ENCODE measurements at regions not wholly inside any gene's neighbourhood (a gene's known extent, or its start where the extent isn't known, plus 50 kb on each side); places are given as distances from the start of the nearest gene placed in this dataset.
"Not testable (repeated sequence)": the region's sequence is repeated elsewhere in the genome, so short reads cannot be mapped to it uniquely, and the experiment has no call there.

DNA sequence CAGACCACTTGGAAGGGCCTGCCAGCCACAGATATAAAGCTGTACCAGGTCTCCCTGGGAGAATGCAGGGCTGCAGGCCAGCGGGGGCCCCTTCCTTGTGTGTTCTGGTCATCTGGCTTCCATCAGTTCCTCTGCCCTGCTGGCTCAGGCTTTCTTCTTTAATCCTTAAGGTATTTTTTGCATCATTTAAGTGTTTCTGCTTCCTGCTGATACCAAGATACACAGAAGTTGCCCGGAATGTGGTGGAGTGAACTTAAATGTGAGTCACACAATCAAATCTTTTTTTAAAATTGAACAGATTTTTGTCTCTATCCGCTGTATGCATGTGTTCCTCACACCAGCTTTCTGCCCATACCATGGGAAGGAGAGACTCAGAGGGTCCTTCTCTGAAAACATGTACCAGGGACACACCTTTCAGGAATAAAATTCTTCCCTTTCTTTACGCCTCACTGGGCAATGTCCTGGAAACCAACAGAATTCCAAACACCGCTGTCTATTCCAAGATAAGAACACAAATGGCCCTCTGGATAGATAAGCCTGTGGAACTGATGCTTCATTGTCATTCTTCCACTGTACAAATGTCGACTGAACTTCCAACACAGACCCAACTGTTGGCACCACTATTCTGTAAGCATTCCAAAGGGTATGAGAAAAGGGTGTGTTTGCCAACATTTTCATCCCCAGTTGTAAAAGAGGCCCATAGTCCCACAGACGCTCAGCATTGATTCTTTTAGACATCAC is 206.2 kb upstream of the MYLIP start:
- no peak for DNase-seq

DNA sequence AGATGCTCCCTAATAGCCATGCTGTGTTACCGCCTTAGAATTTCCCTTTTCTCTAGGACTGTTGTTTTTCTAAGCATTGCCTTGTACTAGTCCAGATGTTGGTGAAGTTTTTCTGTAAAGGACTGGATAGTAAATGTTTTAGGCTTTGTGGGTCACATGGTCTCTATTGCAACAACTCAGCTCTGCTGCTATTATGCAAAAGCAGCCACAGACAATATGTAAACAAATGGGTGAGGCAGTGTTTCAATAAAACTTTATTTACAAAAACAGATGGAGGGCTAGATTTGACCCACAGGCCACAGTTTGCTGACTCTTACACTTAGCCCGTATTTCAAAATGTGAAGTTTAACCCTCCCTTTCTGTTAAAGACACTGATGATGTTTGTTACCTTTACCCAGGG is 207.6 kb upstream of the MYLIP start:
- no peak for DNase-seq

DNA sequence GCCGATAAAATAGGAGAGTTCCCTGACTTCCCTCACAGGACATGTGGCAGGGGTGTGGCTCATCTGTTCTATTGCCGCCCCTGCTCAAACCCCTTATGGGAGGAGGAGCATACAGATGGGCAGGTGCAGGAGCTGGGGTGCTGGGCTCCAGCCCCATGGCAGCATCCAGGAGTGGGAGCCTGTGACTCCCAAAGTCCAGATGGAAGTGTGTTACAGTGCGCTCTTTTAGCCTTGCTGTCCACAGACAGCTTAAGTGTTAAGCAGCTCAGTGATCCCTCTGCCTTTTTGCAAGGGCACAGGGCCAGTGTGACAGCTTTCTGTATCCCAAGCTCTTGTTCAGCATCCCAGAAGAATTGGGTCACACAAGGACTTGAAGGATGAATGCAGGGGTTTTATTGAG is 212.3 kb upstream of the MYLIP start:
- no peak for DNase-seq

DNA sequence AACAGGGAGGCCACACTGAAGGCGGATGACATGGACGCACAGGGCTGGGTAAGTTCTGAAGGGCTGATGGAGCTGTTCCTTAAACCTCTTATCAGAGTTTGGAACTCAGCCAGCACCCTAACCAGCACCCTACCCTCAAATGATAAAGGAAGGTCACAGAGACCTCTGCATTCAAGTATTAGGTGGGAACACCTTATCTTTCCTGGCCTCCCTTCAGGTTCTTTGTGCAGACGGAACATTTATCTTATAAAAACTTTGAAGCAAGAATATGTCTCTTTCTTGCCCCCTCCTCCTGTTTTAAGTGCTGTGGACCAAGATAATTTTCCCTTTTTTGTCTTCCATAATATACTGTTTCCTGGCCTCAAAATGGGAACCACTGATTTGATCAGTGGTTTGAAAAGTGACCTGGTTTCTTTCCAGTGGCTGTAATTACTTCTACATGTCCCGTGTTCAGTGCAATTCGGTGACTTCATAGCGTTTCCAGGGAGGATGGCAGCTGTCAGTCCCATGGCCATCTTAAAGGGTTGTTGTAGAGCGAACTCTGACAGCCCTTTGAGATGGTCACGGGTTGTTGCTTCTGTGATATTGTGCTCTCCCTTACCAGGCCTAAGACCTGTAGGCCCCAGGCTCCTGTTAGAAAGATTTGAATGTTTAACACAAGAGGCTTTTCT is 213.2 kb upstream of the MYLIP start:
- no peak for DNase-seq

DNA sequence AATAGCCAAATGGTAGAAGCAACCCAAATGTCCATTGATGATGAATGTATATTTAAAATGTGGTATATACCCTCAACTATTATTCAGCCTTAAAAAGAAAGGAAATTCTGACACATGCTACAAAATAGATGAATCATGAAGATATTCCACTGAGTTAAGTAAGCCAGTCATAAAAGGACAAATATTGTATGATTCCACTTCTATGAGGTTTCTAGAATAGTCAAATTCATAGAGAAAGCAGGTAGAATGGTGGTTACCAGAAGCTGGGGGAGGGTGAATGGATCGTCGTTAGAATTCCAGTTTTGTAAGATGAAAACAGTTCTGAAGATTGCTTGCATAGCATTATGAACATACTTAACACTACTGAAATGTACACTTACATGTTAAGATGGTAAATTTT is 214.3 kb upstream of the MYLIP start:
- no peak for DNase-seq

DNA sequence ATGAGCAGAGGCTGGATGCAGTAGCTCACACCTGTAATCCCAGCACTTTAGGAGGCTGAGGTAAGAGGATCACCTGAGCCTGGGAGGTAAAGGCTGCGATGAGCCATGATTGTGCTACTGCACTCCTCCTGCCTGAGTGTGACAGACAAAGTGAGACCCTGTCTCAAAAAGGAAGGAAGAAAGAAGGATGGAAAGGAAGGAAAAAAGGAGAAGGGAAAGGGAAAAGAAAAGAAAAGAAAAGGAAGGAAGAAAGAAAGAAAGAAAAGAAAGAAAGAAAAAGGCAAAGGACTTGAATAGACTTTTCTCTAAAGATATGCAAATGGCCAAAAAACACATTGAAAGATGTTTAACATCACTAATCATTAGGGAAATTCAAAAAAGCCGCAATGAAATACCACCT is 215.3 kb upstream of the MYLIP start:
- no peak for DNase-seq

DNA sequence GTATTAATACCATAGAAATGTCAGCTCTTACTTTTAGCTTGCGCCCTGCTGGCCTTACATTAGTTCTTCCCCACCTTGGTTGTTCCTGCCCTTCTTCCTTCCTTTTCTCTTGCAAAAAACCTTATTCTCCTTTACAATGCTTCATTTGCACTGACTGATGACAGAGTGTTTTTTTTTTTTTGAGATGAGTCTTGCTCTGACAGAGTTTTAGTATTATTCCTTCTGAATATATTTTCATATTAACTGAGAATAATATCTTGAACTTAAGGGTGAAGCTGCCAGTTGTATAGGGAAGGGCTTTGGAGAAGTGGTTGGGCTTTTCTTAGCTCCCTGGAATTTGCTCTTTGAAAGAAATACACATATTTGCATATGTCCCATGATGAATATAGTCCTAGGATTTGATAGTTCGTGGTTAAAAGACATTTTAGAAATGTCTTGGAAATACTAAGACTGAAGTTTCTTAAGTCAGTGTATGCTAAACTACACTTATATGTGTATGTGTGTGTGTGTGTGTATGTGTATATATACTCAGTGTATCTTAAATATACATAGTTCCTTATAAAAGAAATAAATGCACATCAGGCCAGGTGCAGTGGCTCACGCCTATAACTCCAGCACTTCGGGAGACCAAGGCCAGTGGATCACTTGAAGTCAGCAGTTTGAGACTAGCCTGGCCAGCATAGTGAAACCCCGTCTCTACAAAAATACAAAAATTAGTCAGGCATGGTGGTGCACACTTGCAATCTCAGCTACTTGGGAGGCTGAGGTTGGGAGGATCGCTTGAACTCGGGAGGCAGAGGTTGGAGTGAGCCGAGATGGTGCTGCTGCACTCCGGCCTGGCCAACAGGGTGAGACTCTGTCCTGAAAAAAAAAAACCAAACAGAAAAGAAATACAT is 216.1 kb upstream of the MYLIP start:
- DNase-seq: no peak

DNA sequence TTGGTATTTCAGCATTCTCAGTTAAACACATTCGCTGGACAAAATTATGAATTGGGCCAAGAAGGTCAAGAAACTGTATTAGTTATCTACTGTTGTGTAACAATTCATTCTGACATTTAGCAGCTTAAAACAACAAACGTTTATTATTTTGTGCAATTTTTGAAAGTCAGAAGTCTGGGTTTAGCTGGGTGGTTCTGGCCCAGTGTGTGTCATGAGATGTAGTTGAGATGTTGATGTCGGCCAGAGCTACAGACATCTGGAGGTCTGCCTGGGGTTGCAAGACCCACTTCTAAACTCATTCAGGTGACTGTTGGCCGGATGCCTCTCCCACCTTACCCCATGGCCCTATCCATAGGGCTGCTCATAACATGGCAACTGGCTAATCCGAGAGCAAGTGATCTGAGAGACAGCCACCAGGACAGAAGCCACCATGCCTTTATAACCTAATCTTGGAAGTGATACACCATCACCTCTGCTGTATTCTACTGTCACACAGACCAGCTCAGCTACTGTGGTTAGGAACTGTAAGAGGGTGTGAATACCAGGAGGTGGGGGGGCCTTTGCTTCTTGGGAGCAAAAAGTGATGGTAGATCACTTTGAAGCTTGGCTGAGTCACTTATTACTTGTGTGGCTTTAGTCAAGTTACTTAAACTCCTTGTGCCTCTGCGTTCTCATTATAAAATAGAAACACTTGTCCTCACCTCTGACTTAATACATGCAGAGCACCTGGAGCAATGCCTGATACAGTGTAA is 217.0 kb upstream of the MYLIP start:
- no peak for DNase-seq

DNA sequence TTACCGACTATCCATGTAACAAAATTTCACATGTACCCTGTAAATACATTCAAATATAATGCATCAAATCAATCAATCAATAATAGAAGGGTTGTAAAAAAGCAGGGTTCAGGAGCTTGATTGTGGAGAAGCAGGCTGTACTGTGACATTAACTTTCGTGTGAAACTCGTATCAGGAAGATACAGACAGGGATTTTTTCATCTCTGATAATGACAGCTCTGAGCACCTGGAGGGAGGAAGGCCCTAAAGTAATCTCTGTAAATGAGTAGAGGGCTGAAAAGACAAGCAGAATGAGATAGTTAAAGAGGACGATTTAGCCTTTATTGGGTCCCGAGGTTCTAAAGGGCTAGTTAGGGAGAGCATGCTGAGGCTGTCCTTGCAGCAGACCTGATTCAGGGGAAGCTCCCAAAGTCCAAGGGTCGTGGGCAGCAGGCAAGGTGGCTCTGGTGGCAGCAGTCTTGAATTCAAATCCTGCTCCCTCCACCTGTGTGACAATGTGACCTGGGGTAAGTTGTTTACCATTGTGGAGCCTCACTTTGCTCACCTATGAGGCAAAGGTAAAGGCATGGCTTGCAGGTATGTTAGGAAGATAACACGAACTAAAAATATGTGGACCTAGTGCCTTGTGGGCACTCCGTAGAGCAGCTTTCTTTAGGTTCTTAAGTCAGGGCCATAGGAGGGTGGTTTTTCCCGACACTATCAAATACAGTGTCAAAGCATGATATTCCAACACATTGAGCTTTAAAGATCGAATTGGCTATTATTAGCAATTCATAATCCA is 219.4 kb upstream of the MYLIP start:
- no peak for DNase-seq

DNA sequence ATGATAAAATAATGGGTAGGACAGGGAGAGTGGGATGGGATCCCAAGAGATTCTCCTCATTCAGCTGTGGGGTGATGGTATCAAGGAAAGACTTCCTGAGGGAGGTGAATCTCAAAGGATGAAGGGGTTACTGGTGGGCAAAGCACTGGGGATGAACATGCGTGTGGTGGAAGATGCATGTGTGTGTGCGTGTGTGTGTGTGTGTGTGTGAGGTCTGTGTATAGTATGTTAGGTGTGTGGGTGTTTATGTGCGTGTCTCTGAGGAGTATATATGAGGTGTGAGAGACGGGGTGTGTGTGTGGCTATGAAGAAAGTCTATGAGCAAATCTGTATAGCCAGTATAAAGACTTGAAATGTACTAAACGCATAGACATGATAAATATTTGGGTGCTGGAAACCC is 220.0 kb upstream of the MYLIP start:
- no peak for DNase-seq

DNA sequence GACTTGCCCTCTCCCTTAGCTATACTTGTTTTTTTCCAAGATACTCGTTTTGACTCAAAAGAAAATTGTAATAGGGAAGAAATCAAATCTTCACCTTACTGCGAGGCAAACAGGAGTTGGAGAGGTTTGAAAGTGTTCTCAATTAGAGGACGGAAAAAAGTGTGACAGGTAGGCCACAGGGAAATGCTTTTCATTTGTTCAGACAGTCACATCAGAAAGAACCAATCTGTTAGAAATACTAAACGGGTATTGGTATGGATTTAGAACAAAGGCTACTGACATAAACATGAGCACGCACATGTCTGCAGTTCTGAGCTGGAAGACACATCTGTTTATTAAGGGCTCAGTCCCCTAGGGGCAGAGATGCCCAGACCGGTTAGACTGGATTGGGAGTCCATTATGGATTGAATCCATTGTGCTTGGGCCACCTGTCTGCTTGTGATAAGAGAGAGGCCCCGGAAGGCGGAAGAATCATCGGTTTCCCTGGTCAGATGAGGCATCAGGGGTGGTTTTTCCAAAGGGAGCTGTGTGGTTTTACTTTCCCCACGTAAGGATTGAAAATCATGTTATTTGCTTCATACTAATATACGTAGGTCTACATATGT is 220.9 kb upstream of the MYLIP start:
- no peak for DNase-seq

DNA sequence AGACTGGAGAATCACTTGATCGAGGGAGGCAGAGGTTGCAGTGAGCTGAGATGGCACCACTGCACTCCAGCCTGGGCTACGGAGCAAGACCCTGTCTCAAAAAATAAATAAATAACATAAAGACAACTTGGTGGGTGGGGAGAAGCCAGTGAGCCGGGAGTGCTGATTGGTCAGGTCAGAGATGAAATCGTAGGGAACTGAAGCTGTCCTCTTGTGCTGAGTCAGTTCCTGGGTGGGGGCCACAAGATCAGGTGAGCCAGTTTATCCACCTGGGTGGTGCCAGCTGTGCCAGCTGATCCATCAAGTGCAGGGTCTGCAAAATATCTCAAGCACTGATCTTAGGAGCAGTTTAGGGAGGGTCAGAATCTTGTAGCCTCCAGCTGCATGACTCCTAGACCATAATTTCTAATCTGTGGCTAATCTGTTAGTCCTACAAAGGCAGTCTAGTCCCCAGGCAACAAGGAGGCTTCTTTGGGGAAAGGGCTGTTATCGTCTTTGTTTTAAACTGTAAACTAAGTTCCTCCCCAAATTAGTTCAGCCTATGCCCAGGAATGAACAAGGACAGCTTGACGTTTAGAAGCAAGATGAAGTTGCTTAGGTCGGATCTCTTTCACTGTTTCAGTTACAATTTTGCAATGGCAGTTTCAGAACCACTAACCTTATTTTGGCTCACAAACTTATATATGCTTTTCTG is 221.5 kb upstream of the MYLIP start:
- not testable (repeated sequence) for DNase-seq

DNA sequence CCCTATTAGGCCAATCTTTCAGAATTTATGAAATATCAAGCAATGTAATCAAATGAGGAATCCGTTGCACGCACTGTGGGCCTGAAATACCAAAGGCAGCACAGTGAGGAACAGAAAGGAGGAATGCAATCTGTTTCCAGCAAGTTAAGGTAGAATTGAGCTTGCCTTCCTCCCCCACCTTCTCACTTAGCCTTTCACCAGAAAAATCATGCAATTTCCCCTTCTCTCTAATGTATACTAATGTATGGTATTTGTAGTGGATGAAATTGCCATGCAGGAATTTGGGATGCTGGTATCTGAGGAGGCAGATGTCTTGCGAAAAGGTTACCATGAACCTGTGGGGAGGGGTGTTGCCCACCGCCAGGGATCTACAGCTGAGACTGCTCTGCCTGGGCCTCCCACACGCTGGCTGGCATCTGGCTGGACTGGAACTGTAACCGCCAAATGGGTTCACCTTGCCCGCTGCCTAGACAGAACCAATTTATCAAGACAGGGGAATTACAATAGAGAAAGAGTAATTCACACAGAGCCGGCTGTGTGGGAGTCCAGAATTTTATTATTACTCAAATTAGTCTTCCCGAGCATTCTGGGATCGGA is 222.4 kb upstream of the MYLIP start:
- no peak for DNase-seq

DNA sequence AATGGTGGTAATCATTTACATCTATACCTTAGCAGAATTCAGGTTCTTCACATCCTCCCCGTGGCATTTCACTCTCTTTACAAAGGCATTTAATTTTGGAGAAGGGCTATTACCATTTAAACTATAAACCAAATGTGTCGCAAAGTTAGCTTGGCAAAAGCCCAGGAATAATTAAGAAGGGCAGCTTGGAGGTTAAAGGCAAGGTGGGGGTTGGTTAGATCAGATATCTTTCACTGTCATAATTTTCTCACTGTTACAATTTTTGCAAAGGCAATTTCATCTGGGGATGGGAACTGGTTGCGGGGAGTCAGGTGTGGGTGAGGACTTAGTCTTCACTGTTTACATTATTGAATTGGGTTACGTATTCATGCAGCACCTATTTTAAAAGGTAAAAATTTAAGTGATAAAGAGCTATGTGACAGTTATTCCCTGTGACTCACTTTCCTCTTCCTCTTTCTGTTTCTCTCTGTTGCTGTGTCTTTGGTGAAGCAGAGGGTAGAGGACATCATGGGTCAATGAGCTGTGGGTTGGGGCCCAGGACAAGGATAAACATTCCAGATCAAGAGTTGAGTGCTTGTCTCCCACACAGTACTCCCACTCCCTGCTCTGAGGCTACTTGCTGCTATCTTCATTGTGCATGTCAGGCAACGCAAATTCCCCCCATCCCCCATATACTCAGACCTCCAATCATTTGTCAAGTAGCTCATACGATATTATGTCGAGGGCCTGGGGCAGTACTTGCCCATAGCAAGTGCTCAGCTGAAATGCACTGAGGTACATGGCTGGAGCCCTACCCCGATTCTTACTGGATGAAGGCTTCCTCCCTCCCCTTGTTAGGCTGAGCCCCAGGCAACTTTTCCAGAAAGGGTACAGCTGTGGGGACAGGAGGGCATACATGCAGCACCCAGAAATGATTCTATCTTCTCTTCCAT is 223.1 kb upstream of the MYLIP start:
- DNase-seq: no peak

DNA sequence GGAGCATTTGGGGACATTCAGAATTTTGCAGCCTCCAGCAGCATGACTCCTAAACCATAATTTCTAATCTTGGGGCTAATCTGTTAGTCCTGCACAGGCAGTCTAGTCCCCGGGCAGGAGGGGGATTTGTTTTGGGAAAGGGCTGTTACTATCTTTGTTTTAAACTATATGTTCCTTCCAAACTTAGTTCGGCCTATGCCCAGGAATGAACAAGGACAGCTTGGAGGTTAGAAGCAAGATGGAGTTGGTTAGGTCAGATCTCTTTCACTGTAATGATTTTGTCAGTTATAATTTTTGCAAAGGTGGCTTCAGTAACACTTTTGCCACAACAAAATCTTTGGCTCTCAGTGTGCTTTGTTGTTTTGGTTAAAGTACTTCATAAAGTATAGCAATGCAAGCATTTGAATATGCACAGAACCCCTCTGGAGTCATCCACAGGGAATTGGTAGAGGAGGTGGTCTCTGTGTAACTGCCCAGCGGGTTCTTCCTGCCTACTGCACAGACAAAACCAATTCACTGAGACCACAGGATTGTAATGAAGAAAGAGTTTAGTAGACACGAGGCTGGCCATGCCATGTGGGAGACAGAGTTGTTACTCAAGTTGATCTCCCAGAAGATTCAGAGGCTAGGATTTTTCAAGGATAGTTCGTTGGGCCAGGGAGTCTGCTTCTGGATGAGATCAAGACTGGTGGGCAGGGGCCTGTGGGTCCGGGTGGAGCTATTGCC is 224.1 kb upstream of the MYLIP start:
- DNase-seq: no peak

DNA sequence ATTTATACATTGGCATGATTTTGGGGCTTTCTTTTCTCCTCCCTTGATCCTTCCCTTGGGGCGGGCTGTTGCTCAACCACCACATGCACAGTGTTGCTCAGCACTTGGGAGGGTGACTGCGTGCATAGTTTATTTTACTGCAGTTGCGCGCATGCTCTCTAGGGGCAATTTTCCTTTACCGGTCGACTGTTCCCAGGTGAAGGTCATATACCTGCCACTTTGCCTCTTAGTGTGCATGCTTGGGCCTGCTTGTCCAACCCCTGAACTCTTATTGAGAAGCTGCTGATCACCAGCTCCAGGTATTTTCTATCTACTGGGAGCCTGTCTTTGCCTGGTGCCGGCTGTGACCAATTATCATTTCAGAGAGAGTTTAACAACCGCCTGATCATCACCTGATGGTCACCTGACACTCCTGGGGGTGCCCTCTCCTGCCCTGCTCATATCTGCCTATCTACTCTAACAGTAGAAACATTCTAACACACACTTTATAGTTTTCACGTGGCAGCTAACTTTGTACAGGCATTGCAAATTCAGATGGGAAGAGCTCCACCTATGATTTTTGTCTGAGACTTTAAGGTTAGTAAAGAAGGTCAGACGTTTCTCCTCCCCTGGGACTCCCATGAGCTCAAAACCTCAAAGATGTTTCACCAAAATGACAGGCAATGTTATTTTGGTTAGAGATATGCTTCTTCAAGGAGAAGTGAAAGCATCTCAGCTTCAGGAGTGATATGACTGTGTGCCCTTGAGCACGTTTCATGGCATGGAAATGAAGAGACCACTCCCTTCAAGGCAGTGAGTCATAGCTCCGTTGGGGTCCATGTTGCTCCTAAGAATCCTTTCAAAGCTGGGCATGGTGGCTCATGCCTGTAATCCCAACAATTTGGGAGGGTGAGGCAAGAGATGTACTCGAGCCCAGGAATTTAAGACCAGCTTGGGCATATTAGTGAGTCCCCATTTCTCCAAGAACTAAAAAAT is 227.5 kb upstream of the MYLIP start:
- DNase-seq: no peak

DNA sequence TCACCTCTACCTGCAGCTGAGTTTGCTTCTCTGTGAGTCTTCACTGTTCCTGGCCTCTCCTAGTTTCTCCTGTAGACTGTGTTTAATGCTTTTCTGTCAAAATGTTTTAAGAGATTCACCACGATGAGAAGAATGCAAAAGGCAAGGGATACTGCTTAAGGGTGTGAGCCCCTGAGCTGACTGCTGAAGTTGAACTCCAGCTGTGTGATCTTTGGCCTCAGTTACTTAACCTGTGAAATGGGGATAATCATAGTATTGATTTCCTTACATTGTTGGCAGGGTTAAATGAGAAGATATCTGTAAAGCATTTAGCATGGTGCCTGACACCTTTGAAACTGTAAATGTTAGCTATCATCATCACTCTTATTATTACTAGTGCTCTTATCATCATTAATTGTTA is 230.2 kb upstream of the MYLIP start:
- no peak for DNase-seq

Measured in NCI-H187 treated with DMSO at 0.1 percent for 48 hours (cell line).